ENCODE measurements at regions not wholly inside any gene's neighbourhood (a gene's known extent, or its start where the extent isn't known, plus 50 kb on each side); places are given as distances from the start of the nearest gene placed in this dataset.

DNA sequence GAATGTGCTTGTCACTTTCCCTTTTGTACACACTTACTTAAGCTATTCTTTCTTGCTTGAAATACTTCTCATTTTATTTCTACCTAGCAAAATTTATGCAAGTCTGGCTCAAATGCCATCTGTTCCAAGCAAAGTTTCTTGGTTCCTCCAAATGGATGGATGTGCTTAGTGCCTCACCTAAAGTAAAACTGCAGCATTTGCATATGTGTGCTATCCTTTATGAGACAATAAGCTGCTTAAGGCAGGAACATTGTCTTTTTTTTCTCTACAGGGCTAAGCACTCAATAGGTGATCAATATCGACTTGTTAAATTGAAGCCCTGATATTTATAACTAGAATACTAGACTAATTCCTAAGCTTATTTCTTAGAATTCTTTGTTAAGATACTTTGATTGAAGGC, 136.8 kb downstream of the CYLC1 start (continued):
- TF ChIP-seq ZNF622 (IDR thresholded peaks at IDR 0.05) (no peak), SMAD1 (IDR thresholded peaks at IDR 0.05; ENCODE audit: low read depth, partially characterized antibody) (no peak)

Data from GM12878 (cell line).